Smooth muscle cell (in vitro differentiated cells): ENCODE measurements at regions not wholly inside any gene's neighbourhood (a gene's known extent, or its start where the extent isn't known, plus 50 kb on each side); places are given as distances from the start of the nearest gene placed in this dataset.

Experiments
- DNase-seq: peaks from one replicate; lab custom pipeline; 2025; ENCODE audit not compliant: unreplicated experiment; lab: John Stamatoyannopoulos, UW
- H2AFZ ChIP-seq: fragments of 200-600 bp; sonication (generic); 2 replicates; pipeline ENCODE4 v1.6.0; 2016; ENCODE audit warnings: antibody characterized with exemption, low read depth, mild to moderate bottlenecking
- H3F3A ChIP-seq: fragments of 200-600 bp; sonication (generic); 2 replicates; pipeline ENCODE4 v1.6.0; 2017; ENCODE audit warnings: antibody characterized with exemption, low read depth
- H3K27ac ChIP-seq: fragments of 200-600 bp; sonication (generic); 2 replicates; pipeline ENCODE4 v1.5.1; 2016; ENCODE audit warnings: low read depth, mild to moderate bottlenecking
- H3K27me3 ChIP-seq: fragments of 200-600 bp; sonication (generic); 2 replicates; pipeline ENCODE4 v1.6.1; 2016; ENCODE audit warnings: low read depth, mild to moderate bottlenecking
- H3K36me3 ChIP-seq: fragments of 200-600 bp; sonication (generic); 2 replicates; pipeline ENCODE4 v1.5.1; 2016; ENCODE audit warnings: low read depth
- H3K4me1 ChIP-seq: fragments of 200-600 bp; sonication (generic); 2 replicates; pipeline ENCODE4 v1.5.1; 2016; ENCODE audit warnings: low read depth
- H3K4me2 ChIP-seq: fragments of 200-600 bp; sonication (generic); 2 replicates; pipeline ENCODE4 v1.6.0; 2016; ENCODE audit warnings: mild to moderate bottlenecking
- H3K4me3 ChIP-seq: fragments of 200-600 bp; sonication (generic); 2 replicates; pipeline ENCODE4 v1.5.1; 2016; ENCODE audit warnings: mild to moderate bottlenecking
- H3K79me2 ChIP-seq: fragments of 200-600 bp; sonication (generic); 2 replicates; pipeline ENCODE4 v1.6.0; 2016; ENCODE audit warnings: low read depth, mild to moderate bottlenecking
- H3K9ac ChIP-seq: fragments of 200-600 bp; sonication (generic); 2 replicates; pipeline ENCODE4 v1.6.0; 2016; ENCODE audit warnings: low read depth
- H3K9me3 ChIP-seq: fragments of 200-600 bp; sonication (generic); replicated peaks from 2 replicates; pipeline ENCODE4 v1.5.1; 2016; ENCODE audit warnings: low read depth
- H4K20me1 ChIP-seq: fragments of 200-600 bp; sonication (generic); 2 replicates; pipeline ENCODE4 v1.6.0; 2016; ENCODE audit warnings: low read depth
- WGBS: methylation state at CpG from one replicate; pipeline ENCODE4 v1.1.7; 2016; ENCODE audit warnings: low lambda C conversion rate; 5-methylcytosine and 5-hydroxymethylcytosine counted together
- TF ChIP-seq, protein P1 (sequence below): fragments of 200-600 bp; sonication (generic); IDR thresholded peaks from 2 replicates; pipeline ENCODE4 v1.5.1; 2017; ENCODE audit warnings: borderline replicate concordance, mild to moderate bottlenecking, antibody characterized with exemption; ENCODE audit not compliant: insufficient read depth, poor library complexity, severe bottlenecking

DNA sequence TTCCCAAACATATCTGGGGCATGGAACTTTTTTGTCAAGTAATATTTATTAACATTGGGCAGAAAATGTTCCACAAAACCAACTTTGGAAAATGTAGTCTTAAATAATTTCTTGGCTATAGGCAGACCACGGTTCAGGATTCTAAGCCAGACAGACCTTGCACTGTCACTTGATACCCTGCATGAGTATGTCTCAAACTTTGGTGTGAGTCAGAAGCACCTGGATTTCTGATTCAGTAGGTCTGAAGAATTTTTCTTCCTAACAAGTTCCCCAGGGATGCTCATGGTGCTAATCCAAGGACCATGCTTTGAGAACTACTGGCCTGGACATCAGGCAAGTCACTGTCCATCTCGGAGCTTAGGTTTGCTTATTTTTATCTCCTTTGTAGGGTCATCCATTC lies 562.0 kb downstream of the PLPP3 start:
- no peak overlapping the region for H2AFZ ChIP-seq
- WGBS: 83% methylated on average over 2 of the region's 2 CpGs
- no peak for DNase-seq
- H3K4me1 ChIP-seq: no peaks in the 10 kb centered on the region
- H3F3A ChIP-seq: no peaks in the 10 kb centered on the region
- TF ChIP-seq, protein P1, sequence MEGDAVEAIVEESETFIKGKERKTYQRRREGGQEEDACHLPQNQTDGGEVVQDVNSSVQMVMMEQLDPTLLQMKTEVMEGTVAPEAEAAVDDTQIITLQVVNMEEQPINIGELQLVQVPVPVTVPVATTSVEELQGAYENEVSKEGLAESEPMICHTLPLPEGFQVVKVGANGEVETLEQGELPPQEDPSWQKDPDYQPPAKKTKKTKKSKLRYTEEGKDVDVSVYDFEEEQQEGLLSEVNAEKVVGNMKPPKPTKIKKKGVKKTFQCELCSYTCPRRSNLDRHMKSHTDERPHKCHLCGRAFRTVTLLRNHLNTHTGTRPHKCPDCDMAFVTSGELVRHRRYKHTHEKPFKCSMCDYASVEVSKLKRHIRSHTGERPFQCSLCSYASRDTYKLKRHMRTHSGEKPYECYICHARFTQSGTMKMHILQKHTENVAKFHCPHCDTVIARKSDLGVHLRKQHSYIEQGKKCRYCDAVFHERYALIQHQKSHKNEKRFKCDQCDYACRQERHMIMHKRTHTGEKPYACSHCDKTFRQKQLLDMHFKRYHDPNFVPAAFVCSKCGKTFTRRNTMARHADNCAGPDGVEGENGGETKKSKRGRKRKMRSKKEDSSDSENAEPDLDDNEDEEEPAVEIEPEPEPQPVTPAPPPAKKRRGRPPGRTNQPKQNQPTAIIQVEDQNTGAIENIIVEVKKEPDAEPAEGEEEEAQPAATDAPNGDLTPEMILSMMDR: no peak
- no peaks in the 10 kb centered on the region for H3K9me3 ChIP-seq
- H3K79me2 ChIP-seq: no peaks in the 10 kb centered on the region
- no peak overlapping the region for H3K9ac ChIP-seq
- no peak overlapping the region for H3K27ac ChIP-seq
- no peaks in the 10 kb centered on the region for H3K36me3 ChIP-seq
- H3K4me2 ChIP-seq: no peak overlapping the region
- no peaks in the 10 kb centered on the region for H4K20me1 ChIP-seq
- H3K27me3 ChIP-seq: no peaks in the 10 kb centered on the region
- H3K4me3 ChIP-seq: no peak overlapping the region

DNA sequence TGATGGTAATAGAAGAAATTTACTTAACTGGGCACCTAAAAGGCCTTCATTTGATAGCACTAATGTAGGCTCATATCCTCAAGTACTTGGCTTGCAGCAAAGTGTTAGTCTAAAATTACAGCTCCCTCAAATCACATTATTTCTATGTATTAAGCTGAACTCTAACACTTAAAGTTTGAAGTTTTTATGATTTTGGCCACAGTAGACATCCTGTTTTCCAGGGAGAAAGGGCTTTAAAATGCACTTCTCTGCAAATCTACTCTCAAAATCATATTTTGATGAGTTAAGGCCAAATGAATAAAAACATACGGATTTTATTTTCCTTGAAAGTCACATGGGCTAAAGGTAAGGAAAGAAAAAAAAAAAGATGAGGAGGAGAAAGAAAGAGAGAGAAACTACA lies 575.5 kb downstream of the PLPP3 start:
- Histone ChIP-seq H3K36me3 (no peaks in the 10 kb centered on the region), H3K4me1 (no peaks in the 10 kb centered on the region), H3K27ac (no peak overlapping the region), H3K9ac (no peak overlapping the region), H4K20me1 (no peaks in the 10 kb centered on the region), H2AFZ (no peak overlapping the region), H3K27me3 (no peaks in the 10 kb centered on the region), H3K4me3 (no peak overlapping the region), H3F3A (no peaks in the 10 kb centered on the region), H3K4me2 (no peak overlapping the region), H3K9me3 (no peaks in the 10 kb centered on the region), H3K79me2 (no peaks in the 10 kb centered on the region)
- no peak for DNase-seq
- 96% methylated on average over 1 of the region's 1 CpG for WGBS
- TF ChIP-seq, protein P1: no peak

DNA sequence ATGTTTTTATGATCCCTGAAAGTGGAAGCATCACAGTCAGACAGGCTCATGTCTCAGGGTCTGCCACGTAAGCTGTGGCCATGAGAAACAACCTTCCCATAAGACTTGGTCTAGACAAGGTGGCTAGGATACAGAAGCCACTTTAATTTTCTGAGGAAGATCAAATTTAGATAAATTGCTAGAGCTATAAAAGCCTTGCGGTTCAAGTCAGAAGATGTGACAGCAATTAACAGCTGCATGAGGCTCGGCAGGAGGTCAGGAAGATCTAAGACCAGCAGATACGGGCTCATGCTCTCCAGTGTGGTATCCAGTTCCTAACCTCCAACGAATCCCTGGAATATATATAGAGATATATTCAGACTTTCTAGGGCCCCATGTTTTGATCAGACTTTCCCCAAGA lies 577.1 kb downstream of the PLPP3 start:
- 44% methylated on average over 5 of the region's 5 CpGs for WGBS
- no peak overlapping the region for H3K4me3 ChIP-seq
- no peak overlapping the region for H3K9ac ChIP-seq
- no peak for DNase-seq
- TF ChIP-seq, protein P1: no peak
- peak overlapping the region; percentile 4 for H2AFZ ChIP-seq
- no peaks in the 10 kb centered on the region for H3K36me3 ChIP-seq
- H3K27ac ChIP-seq: peak overlapping the region; percentile 14
- H4K20me1 ChIP-seq: no peaks in the 10 kb centered on the region
- no peaks in the 10 kb centered on the region for H3F3A ChIP-seq
- no peaks in the 10 kb centered on the region for H3K4me1 ChIP-seq
- H3K4me2 ChIP-seq: no peak overlapping the region
- no peaks in the 10 kb centered on the region for H3K9me3 ChIP-seq
- H3K79me2 ChIP-seq: no peaks in the 10 kb centered on the region
- no peaks in the 10 kb centered on the region for H3K27me3 ChIP-seq

DNA sequence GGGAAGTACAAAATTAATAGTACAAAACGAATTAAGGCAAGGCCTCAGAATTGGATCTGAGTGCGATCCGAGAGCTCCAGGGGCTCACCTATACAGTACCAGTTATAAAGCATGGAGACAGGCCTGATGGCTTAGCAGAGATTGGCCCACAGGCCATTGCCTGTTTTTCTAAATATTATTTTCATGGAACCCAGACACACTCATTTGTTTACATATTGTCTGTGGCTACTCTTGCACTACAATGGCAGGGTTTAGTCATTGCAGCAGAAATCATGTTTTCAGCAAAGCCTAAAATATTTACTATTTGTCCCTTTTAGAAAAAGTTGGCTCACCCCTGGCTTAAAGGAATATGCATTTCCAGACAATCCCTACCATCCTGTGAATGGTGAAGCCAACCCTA lies 578.9 kb downstream of the PLPP3 start:
- TF ChIP-seq, protein P1: no peak
- Histone ChIP-seq H3K27me3 (no peaks in the 10 kb centered on the region), H3F3A (no peaks in the 10 kb centered on the region), H4K20me1 (no peaks in the 10 kb centered on the region), H3K79me2 (no peaks in the 10 kb centered on the region), H3K36me3 (no peaks in the 10 kb centered on the region), H3K4me1 (no peaks in the 10 kb centered on the region), H2AFZ (no peak overlapping the region), H3K9me3 (no peaks in the 10 kb centered on the region), H3K4me3 (no peak overlapping the region), H3K9ac (no peak overlapping the region), H3K4me2 (no peak overlapping the region), H3K27ac (no peak overlapping the region)
- 91% methylated on average over 3 of the region's 3 CpGs for WGBS
- no peak for DNase-seq
